ENCODE measurements at regions not wholly inside any gene's neighbourhood (a gene's known extent, or its start where the extent isn't known, plus 50 kb on each side); places are given as distances from the start of the nearest gene placed in this dataset.

- TF ChIP-seq, protein P1, sequence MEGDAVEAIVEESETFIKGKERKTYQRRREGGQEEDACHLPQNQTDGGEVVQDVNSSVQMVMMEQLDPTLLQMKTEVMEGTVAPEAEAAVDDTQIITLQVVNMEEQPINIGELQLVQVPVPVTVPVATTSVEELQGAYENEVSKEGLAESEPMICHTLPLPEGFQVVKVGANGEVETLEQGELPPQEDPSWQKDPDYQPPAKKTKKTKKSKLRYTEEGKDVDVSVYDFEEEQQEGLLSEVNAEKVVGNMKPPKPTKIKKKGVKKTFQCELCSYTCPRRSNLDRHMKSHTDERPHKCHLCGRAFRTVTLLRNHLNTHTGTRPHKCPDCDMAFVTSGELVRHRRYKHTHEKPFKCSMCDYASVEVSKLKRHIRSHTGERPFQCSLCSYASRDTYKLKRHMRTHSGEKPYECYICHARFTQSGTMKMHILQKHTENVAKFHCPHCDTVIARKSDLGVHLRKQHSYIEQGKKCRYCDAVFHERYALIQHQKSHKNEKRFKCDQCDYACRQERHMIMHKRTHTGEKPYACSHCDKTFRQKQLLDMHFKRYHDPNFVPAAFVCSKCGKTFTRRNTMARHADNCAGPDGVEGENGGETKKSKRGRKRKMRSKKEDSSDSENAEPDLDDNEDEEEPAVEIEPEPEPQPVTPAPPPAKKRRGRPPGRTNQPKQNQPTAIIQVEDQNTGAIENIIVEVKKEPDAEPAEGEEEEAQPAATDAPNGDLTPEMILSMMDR (conservative IDR thresholded peaks at IDR 0.05; ENCODE audit: low read length), result no peak
- no peak for TF ChIP-seq EZH2phosphoT487 (IDR thresholded peaks at IDR 0.05; ENCODE audit: borderline replicate concordance, low read depth, low read length)
Measured at GRCh38 chr18:60691061-60691460, 318.5 kb upstream of the MC4R start.

Measured in OCI-LY7 (cell line).